ENCODE measurements at regions not wholly inside any gene's neighbourhood (a gene's known extent, or its start where the extent isn't known, plus 50 kb on each side); places are given as distances from the start of the nearest gene placed in this dataset.
"Not testable (repeated sequence)": the region's sequence is repeated elsewhere in the genome, so short reads cannot be mapped to it uniquely, and the experiment has no call there.

DNA sequence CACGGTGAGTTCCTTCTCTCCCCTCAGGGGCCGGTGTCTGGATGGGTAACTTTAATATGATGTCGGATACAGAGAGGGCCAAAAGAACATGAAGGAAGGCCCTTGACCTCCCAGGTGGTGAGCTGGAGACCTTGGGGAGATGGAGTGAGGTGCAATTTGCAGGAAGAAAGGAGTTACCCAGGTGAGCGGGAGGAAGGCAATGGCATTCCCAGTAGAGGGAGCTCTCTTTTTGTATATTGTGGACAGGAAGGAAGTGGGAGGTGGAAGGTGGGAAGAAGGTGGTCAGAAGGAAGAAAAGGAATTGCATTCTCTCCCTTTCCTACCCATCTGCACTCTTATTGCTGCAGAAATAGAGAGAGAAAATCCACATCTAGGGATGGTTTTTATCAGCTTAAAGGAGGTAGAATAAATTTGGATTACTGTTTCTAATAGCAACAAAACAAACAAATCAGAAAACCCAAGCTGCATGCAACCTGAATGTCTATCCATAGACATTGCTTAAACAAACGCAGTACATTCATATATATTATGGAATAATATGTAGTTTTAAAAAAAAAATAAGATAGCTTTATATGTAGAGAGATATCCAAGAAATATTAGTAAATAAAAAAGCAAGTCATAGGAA is 169.0 kb upstream of the TSC22D2 start:
- no peak for DNase-seq

GRCh38 chr3:150238048-150238802 is 169.9 kb upstream of the TSC22D2 start:
- DNase-seq: no peak

DNA sequence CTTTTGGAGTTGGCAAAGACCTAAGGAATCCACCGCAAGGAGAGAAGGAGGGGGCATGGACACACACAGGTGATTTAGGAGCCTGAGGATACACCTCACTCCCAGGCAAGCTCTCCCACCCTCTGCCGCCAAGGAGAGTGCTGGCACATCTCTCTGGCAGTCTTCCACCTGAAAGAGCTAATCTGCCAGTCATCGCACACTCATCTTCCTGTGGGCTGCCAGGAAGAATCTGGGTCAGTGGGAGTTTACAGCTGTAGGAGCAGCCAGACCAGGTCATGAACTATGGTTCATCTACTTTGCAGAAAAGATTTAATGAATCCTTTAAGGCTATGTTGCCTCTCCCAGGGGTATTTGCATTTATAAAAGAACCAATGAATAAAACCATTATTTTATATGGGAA is 170.6 kb upstream of the TSC22D2 start:
- DNase-seq: no peak

DNA sequence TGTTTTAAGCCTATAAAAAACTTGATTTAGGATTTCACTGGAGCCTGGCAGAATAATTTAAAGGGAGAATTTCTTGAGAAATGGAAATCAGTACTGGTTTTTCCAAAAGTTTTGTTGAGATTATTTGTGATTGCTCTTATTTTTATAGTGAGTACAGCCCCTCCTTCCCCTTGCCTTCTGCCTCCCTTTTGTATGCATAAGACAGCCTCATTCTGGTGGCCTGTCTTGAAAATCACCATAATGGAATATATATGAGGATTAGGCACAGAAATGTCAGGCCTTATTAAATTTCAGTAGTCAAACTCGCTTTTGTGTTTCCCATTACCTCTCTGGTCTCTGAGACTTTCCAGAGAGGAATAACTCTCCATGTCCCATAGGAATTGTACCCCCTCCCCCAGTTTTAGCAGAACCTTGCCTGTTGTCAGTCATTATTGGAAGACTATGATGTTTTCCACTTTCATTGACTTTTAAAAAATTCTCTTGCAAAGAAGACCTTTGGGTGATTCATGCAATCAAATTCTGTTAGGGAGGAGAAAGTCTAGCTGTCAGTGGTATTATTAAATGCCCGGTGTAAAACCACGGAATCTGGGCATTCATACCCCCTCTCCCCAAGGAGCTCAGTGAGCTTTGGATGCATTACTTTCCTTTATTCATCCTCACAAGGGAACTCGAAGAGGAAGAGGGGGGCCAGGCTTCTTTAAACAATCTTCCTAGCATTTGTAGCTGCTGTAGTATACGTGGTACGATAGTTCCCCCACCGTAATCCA is 171.6 kb upstream of the TSC22D2 start:
- DNase-seq: no peak

- no peak for DNase-seq
Measured at GRCh38 chr3:150235799-150236198, 172.3 kb upstream of the TSC22D2 start.

DNA sequence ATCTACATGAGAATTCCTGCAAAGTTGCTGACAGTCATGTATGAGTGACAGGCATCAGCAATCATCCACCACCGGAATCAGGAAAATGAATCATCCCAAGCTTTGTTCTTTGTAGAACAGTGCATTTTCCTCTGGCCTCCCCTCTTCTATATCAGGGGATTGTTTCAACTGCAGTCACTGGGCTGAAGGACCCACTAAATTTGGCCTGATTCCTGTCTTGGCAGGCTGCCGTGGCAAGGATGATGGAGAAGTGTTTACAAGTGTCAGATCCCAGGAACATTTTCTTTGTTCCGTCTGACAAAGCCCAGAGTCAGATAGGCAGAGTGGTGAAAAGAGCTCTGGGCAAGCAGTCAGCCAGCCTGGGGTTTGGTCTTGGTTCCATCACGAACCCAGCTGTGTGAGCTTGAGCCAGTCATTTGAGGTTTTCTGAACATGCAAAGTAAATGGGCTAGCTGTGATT is 175.1 kb upstream of the TSC22D2 start:
- DNase-seq: no peak

DNA sequence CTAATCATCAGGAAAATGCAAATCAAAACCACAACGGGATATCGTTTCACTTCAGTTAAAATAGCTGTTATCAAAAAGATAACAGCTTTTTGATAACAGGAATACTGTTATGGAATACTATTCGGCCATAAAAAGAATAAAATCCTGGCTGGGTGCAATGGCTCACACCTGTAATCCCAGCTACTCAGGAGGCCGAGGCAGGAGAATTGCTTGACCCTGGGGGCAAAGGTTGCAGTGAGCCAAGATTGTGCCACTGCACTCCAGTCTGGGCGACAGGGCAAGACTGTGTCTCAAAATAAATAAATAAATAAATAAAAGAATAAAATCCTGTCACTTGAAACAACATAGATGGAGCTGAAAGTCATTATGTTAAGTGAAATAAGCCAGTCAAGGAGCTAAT is 178.1 kb upstream of the TSC22D2 start:
- no peak for DNase-seq

GRCh38 chr3:150228626-150229025 is 179.5 kb upstream of the TSC22D2 start:
- DNase-seq: not testable (repeated sequence)

- DNase-seq: no peak
Measured at GRCh38 chr3:150227839-150228238, 180.3 kb upstream of the TSC22D2 start.

- DNase-seq: no peak
Measured at GRCh38 chr3:150225986-150226385, 182.1 kb upstream of the TSC22D2 start.

DNA sequence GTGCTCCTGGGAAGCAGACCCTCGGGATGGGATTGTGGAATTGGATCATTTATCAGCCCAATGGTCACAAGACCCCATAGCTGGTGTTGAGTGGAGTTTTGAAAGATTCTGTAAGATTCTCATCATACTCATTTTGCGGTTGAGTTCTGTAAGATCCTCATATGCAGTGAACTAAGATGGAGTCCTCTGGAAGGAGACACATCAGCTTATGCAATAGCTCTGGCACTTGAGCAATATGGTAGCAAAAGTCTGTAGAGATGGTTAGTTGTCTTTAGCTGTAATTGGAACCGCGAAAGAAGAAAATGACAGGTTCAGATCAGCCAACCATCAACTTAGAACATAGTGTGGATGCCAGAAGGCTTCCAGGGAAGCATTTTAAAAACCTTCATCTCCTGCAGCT is 184.5 kb upstream of the TSC22D2 start:
- no peak for DNase-seq

GRCh38 chr3:150222691-150223489 is 185.2 kb upstream of the TSC22D2 start:
- DNase-seq: no peak

DNA sequence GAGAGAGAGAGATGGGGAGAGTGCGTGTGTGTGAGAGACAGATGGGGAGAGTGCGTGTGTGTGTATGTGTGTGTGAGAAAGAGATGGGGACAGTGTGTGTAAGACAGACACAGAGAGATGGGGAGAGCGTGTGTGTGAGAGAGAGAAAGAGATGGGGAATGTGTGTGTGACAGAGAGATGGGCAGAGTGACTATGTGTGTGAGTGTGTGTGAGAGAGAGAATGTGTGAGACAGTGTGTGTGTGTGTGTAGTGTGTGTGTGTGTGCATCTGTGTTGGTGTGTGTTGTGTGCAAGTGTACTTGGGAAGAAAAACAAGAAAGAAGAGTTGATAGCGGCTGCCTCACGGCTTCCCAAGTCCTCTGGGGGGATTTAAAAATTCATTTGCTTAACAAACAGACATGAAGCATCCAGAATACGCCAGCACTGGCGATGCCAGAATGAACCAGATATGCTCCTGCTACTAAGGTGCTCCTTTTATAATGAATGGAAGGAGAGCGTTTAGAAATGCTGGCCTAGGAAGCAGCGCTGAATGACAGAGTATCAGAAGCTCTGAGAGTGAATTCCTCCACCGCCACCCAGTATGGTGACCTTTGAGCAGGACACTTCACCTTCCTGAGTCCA is 186.1 kb upstream of the TSC22D2 start:
- DNase-seq: no peak

DNA sequence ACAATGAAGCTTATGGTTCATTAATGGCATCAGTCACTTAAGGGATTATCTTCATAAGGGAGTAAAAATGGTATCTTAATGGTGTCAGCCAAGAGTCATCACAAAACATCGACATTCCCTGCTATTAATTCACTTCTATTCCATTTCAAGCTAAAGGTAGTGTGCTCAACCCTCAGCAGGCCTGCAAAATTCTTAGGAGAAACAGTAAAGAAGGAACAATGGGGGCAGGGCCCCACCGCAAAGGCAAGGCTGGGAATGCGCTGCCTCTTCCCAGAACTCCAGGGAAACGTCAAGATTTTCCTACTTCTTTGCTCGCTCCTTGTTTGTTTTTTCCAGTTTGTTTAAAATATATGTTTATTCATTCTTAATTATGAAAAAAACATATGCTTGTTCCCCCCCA is 187.3 kb upstream of the TSC22D2 start:
- no peak for DNase-seq

DNA sequence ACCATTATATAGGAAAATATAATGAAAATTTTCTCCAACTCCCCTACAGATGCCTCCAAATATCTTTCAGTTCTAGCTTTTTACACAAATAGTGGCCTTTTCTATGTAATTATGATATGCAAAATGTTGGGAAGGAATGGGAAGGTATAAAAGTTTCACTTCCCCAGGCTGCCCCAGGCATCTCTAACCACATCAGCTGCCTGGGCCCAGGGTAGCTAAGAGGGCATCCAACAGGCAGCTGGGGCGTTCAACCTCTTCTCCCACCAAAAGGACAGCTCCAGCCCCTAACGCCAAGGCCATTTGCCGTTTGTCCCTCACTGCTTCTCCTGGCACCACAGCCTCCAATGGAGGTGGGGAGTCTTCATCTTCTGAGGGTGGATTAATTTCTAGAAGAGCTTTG is 188.1 kb upstream of the TSC22D2 start:
- DNase-seq: no peak

DNA sequence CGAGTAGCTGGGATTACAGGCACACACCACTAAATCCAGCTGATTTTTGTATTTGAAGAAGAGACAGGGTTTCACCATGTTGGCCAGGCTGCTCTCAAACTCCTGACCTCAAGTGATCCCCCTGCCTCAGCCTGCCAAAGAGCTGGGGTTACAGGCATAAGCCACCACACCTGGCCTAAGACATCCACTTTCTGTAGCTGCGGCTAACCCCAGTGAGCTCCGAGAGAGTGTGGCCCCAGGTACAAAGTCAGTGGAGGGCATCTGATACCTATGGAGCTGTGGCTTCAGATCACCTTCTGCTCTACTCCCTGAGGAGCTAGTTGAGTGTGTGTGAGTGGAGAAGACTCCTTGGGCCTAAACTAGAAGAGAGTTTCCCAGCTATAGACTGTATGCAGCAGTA is 189.3 kb upstream of the TSC22D2 start:
- DNase-seq: no peak

DNA sequence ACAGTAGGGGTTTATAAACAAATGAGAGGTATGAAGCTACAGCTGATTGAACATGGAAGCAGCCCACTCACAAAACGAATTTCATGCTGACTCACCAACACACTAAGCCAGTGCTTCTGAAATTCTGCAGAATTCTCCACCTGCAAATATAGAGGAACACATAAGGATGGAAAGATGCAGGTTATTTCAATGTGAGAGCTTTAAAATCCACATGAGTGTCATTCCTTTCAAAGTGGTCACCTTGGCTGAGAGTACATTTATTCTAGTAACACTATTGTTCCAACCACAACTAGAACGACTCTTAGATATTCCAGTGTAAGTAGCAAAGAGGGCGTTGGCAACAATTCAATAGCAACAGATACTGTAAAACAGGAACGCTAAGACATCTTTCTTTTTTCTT is 189.9 kb upstream of the TSC22D2 start:
- no peak for DNase-seq

DNA sequence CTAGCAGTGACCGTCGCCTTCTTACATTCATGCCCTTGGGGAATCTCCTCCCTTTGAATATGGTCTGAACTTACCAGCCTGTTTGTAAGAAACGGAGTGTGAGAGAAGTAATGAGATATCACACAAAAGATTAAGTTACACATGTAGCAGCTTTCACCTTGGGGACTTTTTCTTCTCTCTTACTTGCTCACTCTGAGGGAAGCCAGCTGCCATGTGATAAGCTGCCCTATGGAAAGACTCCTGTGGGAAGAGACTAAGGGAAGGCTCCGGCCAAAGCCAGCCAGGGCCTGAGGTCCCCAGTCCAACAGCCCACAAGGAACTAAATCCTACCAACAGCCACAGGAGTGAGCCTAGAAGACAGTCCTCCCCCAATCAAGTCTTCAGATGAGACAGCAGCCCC is 190.4 kb upstream of the TSC22D2 start:
- no peak for DNase-seq

DNA sequence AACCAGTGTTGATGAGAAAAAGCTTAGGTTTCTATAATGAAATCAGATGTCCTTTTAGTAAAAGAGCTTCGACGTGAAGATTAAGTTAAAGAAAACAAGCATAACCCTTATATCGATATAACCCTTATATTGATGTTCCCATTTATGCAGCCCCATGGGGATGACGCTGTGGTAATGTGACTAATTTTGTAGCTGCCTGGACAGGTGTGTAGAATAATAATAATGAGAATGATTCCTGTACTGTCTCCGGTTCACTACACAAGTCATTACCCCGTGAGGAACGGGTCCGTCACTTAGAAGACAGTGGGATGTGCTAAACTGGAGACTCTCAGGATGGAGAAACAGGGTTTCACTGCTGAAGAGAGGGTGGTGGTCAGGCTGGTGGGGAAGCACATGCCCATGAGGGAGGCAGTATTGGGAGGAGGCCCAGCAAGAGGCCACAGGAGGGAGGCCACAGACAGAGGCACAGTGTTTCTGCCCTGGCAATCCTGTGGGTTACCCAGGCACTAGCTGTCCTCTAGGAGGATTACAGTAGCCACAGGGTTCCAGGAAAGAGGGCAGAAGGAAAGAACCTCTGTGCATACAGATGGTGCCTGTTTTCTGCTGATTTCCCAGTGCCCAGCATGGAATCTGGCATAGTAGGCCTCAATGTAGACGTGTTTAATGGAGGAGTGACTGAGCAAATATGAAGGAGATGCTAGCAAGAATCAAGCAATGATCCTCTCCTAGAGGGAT is 191.1 kb upstream of the TSC22D2 start:
- DNase-seq: no peak

DNA sequence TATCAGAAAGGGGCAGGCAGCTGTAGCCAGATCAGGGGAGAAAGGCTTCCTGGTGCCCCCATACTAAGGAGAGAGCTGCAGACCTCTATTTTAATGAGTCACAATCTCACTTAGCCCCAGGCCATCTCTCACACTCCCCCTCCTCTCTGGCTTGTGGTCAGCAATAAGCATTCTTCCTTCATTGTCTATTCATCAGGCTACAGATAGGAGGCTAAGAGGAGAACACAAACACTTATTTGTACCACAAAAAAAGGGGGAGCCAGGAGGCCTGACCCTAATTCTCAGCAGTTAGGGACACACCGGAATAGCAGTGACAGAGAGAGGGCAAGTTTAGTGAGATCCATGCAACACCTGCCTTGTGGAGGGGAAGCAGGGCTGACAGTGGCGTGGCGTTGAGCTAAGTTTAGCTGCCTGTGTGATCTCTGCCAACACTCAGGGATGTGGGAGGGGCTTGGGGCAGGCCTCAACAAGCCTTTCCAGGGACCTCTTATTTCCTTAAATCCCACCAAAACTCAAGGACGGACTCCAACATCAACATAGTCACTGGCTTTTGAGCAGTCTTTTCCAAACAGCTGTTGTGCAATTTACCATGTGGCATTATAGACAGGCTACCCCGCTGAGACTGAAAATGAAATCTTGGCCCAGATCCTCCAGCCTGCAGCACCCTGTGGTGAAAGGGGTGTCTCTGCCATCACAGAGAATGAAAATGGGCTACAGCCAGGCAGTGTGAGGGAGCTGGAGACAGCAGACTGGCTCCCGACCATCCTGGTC is 191.9 kb upstream of the TSC22D2 start:
- DNase-seq: peak; percentile 90

DNA sequence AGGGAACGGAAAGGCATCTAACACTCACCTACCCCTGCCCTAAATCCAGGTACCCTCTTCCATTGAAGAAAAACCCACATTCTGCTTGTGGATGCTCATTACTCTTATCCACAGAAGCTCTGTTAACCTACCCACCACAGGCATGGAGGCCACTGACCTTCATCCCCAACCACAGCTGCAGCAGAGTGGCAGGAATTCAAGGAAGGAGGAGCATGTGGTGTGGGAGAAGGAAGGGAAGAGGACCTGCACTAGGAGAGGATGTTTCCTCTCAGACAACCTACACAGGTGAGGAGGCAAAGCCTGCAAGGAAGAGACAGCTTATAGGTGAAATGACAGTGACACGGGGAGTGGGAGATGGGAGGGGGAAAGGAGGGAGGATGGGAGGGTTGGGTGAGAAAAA is 192.5 kb upstream of the TSC22D2 start:
- DNase-seq: no peak

Data from NCI-H524 treated with DMSO at 0.1 percent for 48 hours (cell line).